GM12801 (cell line): ENCODE measurements at regions not wholly inside any gene's neighbourhood (a gene's known extent, or its start where the extent isn't known, plus 50 kb on each side); places are given as distances from the start of the nearest gene placed in this dataset.

Source experiments
- CTCF ChIP-seq: IDR thresholded peaks from one replicate; pipeline ENCODE4 v1.5.1; 2011; ENCODE audit warnings: control low read depth; ENCODE audit not compliant: insufficient read length; ENCODE audit errors: extremely low read depth

GRCh38 chr5:8924054-8924793 is 621.7 kb downstream of the SEMA5A start:
- no peak for TF ChIP-seq CTCF

- no peak for TF ChIP-seq CTCF
These were observed 615.9 kb downstream of the SEMA5A start for GRCh38 chr5:8930021-8930420.

GRCh38 chr5:8934455-8934854 is 611.4 kb downstream of the SEMA5A start:
- TF ChIP-seq CTCF = no peak

GRCh38 chr5:8940934-8941333 is 604.9 kb downstream of the SEMA5A start:
- no peak for TF ChIP-seq CTCF

GRCh38 chr5:8943301-8943700 is 602.6 kb downstream of the SEMA5A start:
- TF ChIP-seq CTCF = no peak

GRCh38 chr5:8944005-8944404 is 601.9 kb downstream of the SEMA5A start:
- TF ChIP-seq CTCF = no peak

- no peak for TF ChIP-seq CTCF
These were observed 599.9 kb downstream of the SEMA5A start for GRCh38 chr5:8945972-8946371.

GRCh38 chr5:8949908-8950307 is 596.0 kb downstream of the SEMA5A start:
- TF ChIP-seq CTCF = no peak
